Skeletal muscle tissue (tissue), 3 donors: ENCODE measurements at regions not wholly inside any gene's neighbourhood (a gene's known extent, or its start where the extent isn't known, plus 50 kb on each side); places are given as distances from the start of the nearest gene placed in this dataset.

Experiments used
- H3K27ac ChIP-seq: one replicate; pipeline ENCODE4 v1.7.0; 2013; ENCODE audit warnings: mild to moderate bottlenecking, low read depth, low read length, inconsistent platforms
- H3K27me3 ChIP-seq, 3 donors: one replicate each; pipeline ENCODE4 v1.7.0; 2013; ENCODE audit warnings: low read length in 3 of 3; ENCODE audit not compliant: control insufficient read depth in 3 of 3, insufficient read depth in 3 of 3
- H3K36me3 ChIP-seq, 3 donors: one replicate each; pipeline ENCODE4 v1.7.0; 2013; ENCODE audit warnings: low read length in 3 of 3; ENCODE audit not compliant: control insufficient read depth in 3 of 3, insufficient read depth in 3 of 3
- H3K4me1 ChIP-seq, 3 donors: one replicate each; pipeline ENCODE4 v1.7.0; 2013; ENCODE audit warnings: low read length in 3 of 3, mild to moderate bottlenecking in 3 of 3; ENCODE audit not compliant: control insufficient read depth in 3 of 3, insufficient read depth in 3 of 3
- H3K4me3 ChIP-seq, 3 donors: one replicate each; pipeline ENCODE4 v1.7.0; 2013; ENCODE audit warnings: low read length in 3 of 3
- H3K9ac ChIP-seq, 3 donors: one replicate each; pipeline ENCODE4 v1.7.0; 2013; ENCODE audit warnings: low read length in 3 of 3, mild to moderate bottlenecking in 3 of 3, moderate library complexity in 2 of 3, low read depth in 1 of 3
- H3K9me3 ChIP-seq, 3 donors: one replicate each; pipeline ENCODE4 v1.7.0; 2013; ENCODE audit warnings: low read length in 3 of 3; ENCODE audit not compliant: control insufficient read depth in 3 of 3
- donor health status: Osteomylitis.

- no peak overlapping the region for H3K4me3 ChIP-seq
- H3K27me3 ChIP-seq, result no peaks in the 10 kb centered on the region
- no peaks in the 10 kb centered on the region for H3K36me3 ChIP-seq
- H3K9ac ChIP-seq, result no peak overlapping the region
- no peaks in the 10 kb centered on the region for H3K4me1 ChIP-seq
- no peak overlapping the region for H3K27ac ChIP-seq
- no peaks in the 10 kb centered on the region for H3K9me3 ChIP-seq
Observed at GRCh38 chr3:66729687-66730393, 229.0 kb upstream of the LRIG1 start.

GRCh38 chr3:66738625-66739365 is 238.0 kb upstream of the LRIG1 start:
- no peaks in the 10 kb centered on the region for H3K36me3 ChIP-seq
- no peaks in the 10 kb centered on the region for H3K9me3 ChIP-seq
- no peaks in the 10 kb centered on the region for H3K4me1 ChIP-seq
- H3K9ac ChIP-seq, result no peak overlapping the region
- H3K27me3 ChIP-seq, result no peaks in the 10 kb centered on the region
- no peak overlapping the region for H3K4me3 ChIP-seq
- H3K27ac ChIP-seq, result no peak overlapping the region

- H3K9ac ChIP-seq, result no peak overlapping the region
- H3K27me3 ChIP-seq, result no peaks in the 10 kb centered on the region
- no peaks in the 10 kb centered on the region for H3K4me1 ChIP-seq
- no peaks in the 10 kb centered on the region for H3K9me3 ChIP-seq
- no peak overlapping the region for H3K27ac ChIP-seq
- H3K36me3 ChIP-seq, result no peaks in the 10 kb centered on the region
- no peak overlapping the region for H3K4me3 ChIP-seq
Observed at GRCh38 chr3:66740260-66740659, 239.4 kb upstream of the LRIG1 start.

- no peaks in the 10 kb centered on the region for H3K4me1 ChIP-seq
- no peaks in the 10 kb centered on the region for H3K36me3 ChIP-seq
- H3K4me3 ChIP-seq, result no peak overlapping the region
- no peaks in the 10 kb centered on the region for H3K9me3 ChIP-seq
- no peak overlapping the region for H3K27ac ChIP-seq
- H3K27me3 ChIP-seq, result no peaks in the 10 kb centered on the region
- H3K9ac ChIP-seq, result no peak overlapping the region
Observed at GRCh38 chr3:66744521-66744920, 243.7 kb upstream of the LRIG1 start.

GRCh38 chr3:66744986-66745385 is 244.2 kb upstream of the LRIG1 start:
- Histone ChIP-seq H3K4me1 (no peaks in the 10 kb centered on the region), H3K4me3 (no peak overlapping the region)

GRCh38 chr3:66747261-66747660 is 246.4 kb upstream of the LRIG1 start:
- Histone ChIP-seq H3K4me3 (no peak overlapping the region), H3K4me1 (no peaks in the 10 kb centered on the region), H3K27me3 (no peaks in the 10 kb centered on the region), H3K9ac (no peak overlapping the region), H3K9me3 (no peaks in the 10 kb centered on the region), H3K27ac (no peak overlapping the region), H3K36me3 (no peaks in the 10 kb centered on the region)

More at GRCh38 chr3:66744986-66745385, 244.2 kb upstream of the LRIG1 start:
- H3K9ac ChIP-seq, result no peak overlapping the region
- no peaks in the 10 kb centered on the region for H3K9me3 ChIP-seq
- H3K36me3 ChIP-seq, result no peaks in the 10 kb centered on the region
- no peaks in the 10 kb centered on the region for H3K27me3 ChIP-seq
- no peak overlapping the region for H3K27ac ChIP-seq

- Histone ChIP-seq H3K4me1 (no peaks in the 10 kb centered on the region), H3K27ac (no peak overlapping the region), H3K9ac (no peak overlapping the region), H3K9me3 (no peaks in the 10 kb centered on the region), H3K4me3 (no peak overlapping the region), H3K27me3 (no peaks in the 10 kb centered on the region), H3K36me3 (no peaks in the 10 kb centered on the region)
Observed at GRCh38 chr3:66747696-66748095, 246.9 kb upstream of the LRIG1 start.

GRCh38 chr3:66748175-66748876 is 247.5 kb upstream of the LRIG1 start:
- Histone ChIP-seq H3K4me1 (no peaks in the 10 kb centered on the region), H3K36me3 (no peaks in the 10 kb centered on the region), H3K27ac (no peak overlapping the region)

GRCh38 chr3:66751842-66752241 is 246.3 kb upstream of the KBTBD8 start:
- Histone ChIP-seq H3K9ac (no peak overlapping the region), H3K27me3 (no peaks in the 10 kb centered on the region), H3K4me3 (no peak overlapping the region), H3K9me3 (no peaks in the 10 kb centered on the region), H3K4me1 (no peaks in the 10 kb centered on the region), H3K27ac (no peak overlapping the region), H3K36me3 (no peaks in the 10 kb centered on the region)

More at GRCh38 chr3:66748175-66748876, 247.5 kb upstream of the LRIG1 start:
- Histone ChIP-seq H3K27me3 (no peaks in the 10 kb centered on the region), H3K9me3 (no peaks in the 10 kb centered on the region), H3K4me3 (no peak overlapping the region), H3K9ac (no peak overlapping the region)

GRCh38 chr3:66753670-66754069 is 244.4 kb upstream of the KBTBD8 start:
- Histone ChIP-seq H3K4me1 (no peaks in the 10 kb centered on the region), H3K9me3 (no peaks in the 10 kb centered on the region), H3K27ac (no peak overlapping the region), H3K4me3 (no peak overlapping the region), H3K36me3 (no peaks in the 10 kb centered on the region), H3K9ac (no peak overlapping the region), H3K27me3 (no peaks in the 10 kb centered on the region)
